Endothelial cell of umbilical vein (primary cell): ENCODE measurements at regions not wholly inside any gene's neighbourhood (a gene's known extent, or its start where the extent isn't known, plus 50 kb on each side); places are given as distances from the start of the nearest gene placed in this dataset.

Experiments
- BruUV-seq: library from RNA; stranded (reverse); fragments of 400-500 nt; replicated peaks from 2 replicates; lab custom pipeline; 2021; lab: Mats Ljungman, UMichigan
- CTCF ChIA-PET: fragments of 300-600, 350-600 bp; sonication (Branson Sonifier 250); formaldehyde crosslinking; loops from one replicate; lab custom pipeline; 2021; ENCODE audit warnings: antibody characterized with exemption, inconsistent platforms; lab: Charles Lee
- POLR2A ChIA-PET: fragments of 300-600, 350-600 bp; sonication (Branson Sonifier 250); formaldehyde crosslinking; loops from one replicate; lab custom pipeline; 2021; ENCODE audit warnings: antibody characterized with exemption, inconsistent platforms; lab: Charles Lee
- DNase-seq: peaks from one replicate; pipeline ENCODE4 v3.0.0-alpha.2; 2011; ENCODE audit warnings: low read depth, low spot score
- FAIRE-seq: peaks from 2 replicates; lab custom pipeline; 2011; peaks lifted over from hg19 to GRCh38; lab: Jason Lieb, UNC
- H2AFZ ChIP-seq: 2 replicates; pipeline ENCODE4 v1.6.0; 2012; ENCODE audit warnings: low read depth, low read length, control low read depth, inconsistent platforms
- H3K27ac ChIP-seq: 2 replicates; pipeline ENCODE4 v1.5.1; 2011; ENCODE audit warnings: low read depth, mild to moderate bottlenecking, control low read depth, low read length, moderate library complexity; ENCODE audit not compliant: insufficient read depth
- H3K27me3 ChIP-seq, 2 experiments: 2 replicates each; pipeline versions ENCODE4 v1.6.0 to v1.6.1; 2011; ENCODE audit warnings: low read length in 2 of 2, mixed read lengths in 1 of 2; ENCODE audit not compliant: control insufficient read depth in 2 of 2, insufficient read depth in 2 of 2
- H3K36me3 ChIP-seq, 2 experiments: 2 replicates in 1 of 2; 3 replicates in 1 of 2; pipeline ENCODE4 v1.5.1; 2011; ENCODE audit warnings: low read length in 2 of 2, mild to moderate bottlenecking in 1 of 2, moderate library complexity in 1 of 2; ENCODE audit not compliant: control insufficient read depth in 2 of 2, insufficient read depth in 2 of 2; ENCODE audit errors: extremely low read depth in 1 of 2
- H3K4me1 ChIP-seq: 3 replicates; pipeline ENCODE4 v1.5.1; 2011; ENCODE audit warnings: mild to moderate bottlenecking, low read length; ENCODE audit not compliant: control insufficient read depth, insufficient read depth; ENCODE audit errors: extremely low read depth
- H3K4me2 ChIP-seq: 2 replicates; pipeline ENCODE4 v1.6.1; 2011; ENCODE audit warnings: low read length, control low read depth, mixed read lengths; ENCODE audit not compliant: insufficient read depth
- H3K4me3 ChIP-seq, 3 experiments: fragments of 200-600 bp in 1 of 3; sonication (generic), shearing (Covaris generic) in 1 of 3; replicated peaks in 1 of 3; 2 replicates each; pipeline ENCODE4 v1.5.1; 2011 to 2016; ENCODE audit warnings: control low read depth in 3 of 3, low read length in 3 of 3, mild to moderate bottlenecking in 2 of 3, inconsistent platforms in 1 of 3, low read depth in 1 of 3, moderate library complexity in 1 of 3; ENCODE audit not compliant: insufficient read depth in 1 of 3
- H3K79me2 ChIP-seq: 2 replicates; pipeline ENCODE4 v1.6.0; 2012; ENCODE audit warnings: low read length, inconsistent platforms; ENCODE audit not compliant: control insufficient read depth, insufficient read depth
- H3K9ac ChIP-seq: replicated peaks from 2 replicates; pipeline ENCODE3; 2011; ENCODE audit warnings: low read length, control low read depth; ENCODE audit not compliant: insufficient read depth; ENCODE audit errors: extremely low read depth
- H3K9me1 ChIP-seq: replicated peaks from 3 replicates; pipeline ENCODE4 v1.6.0; 2011; ENCODE audit warnings: mild to moderate bottlenecking, low read length; ENCODE audit not compliant: control insufficient read depth, insufficient read depth; ENCODE audit errors: extremely low read depth
- H3K9me3 ChIP-seq: replicated peaks from 2 replicates; pipeline ENCODE4 v1.5.1; 2012; ENCODE audit warnings: low read length, inconsistent platforms; ENCODE audit not compliant: control insufficient read depth, insufficient read depth
- H4K20me1 ChIP-seq: replicated peaks from 2 replicates; pipeline ENCODE3; 2011; ENCODE audit warnings: mild to moderate bottlenecking, low read length; ENCODE audit not compliant: control insufficient read depth, insufficient read depth; ENCODE audit errors: extremely low read depth
- CTCF ChIP-seq, 2 donors: IDR thresholded peaks; 1 replicate in 1 of 2; 2 replicates in 1 of 2; pipeline ENCODE4 v1.5.1; 2011; ENCODE audit warnings: low read length in 2 of 2, mild to moderate bottlenecking in 2 of 2, moderate library complexity in 2 of 2, control low read depth in 1 of 2, inconsistent platforms in 1 of 2, low read depth in 1 of 2; ENCODE audit not compliant: insufficient read depth in 1 of 2; ENCODE audit errors: extremely low read depth in 1 of 2
- EZH2 ChIP-seq: IDR thresholded peaks from 2 replicates; pipeline ENCODE4 v1.6.1; 2012; ENCODE audit warnings: borderline replicate concordance, low read depth, mild to moderate bottlenecking, moderate library complexity, low read length, inconsistent platforms; ENCODE audit not compliant: severe bottlenecking
- FOS ChIP-seq: IDR thresholded peaks from 2 replicates; pipeline ENCODE4 v1.6.1; 2011; ENCODE audit warnings: mild to moderate bottlenecking, low read length, moderate library complexity, borderline replicate concordance; ENCODE audit not compliant: insufficient read depth
- GATA2 ChIP-seq: IDR thresholded peaks from 2 replicates; pipeline ENCODE4 v1.7.0; 2011; ENCODE audit warnings: low read depth, mild to moderate bottlenecking, moderate library complexity, mixed read lengths, low read length; ENCODE audit not compliant: insufficient read length, insufficient read depth
- JUN ChIP-seq: IDR thresholded peaks from 2 replicates; pipeline ENCODE4 v1.6.1; 2011; ENCODE audit warnings: borderline replicate concordance, low read depth; ENCODE audit not compliant: insufficient read length, insufficient read depth
- MAX ChIP-seq: IDR thresholded peaks from 2 replicates; pipeline ENCODE4 v1.6.1; 2011; ENCODE audit not compliant: insufficient read depth, insufficient read length
- POLR2A ChIP-seq: IDR thresholded peaks from 2 replicates; pipeline ENCODE4 v1.6.1; 2012; ENCODE audit warnings: low read depth, mild to moderate bottlenecking, control low read depth, low read length
- POLR2AphosphoS5 ChIP-seq: IDR thresholded peaks from 2 replicates; pipeline ENCODE4 v1.6.1; 2012; ENCODE audit warnings: low read depth, mild to moderate bottlenecking, control low read depth, low read length, moderate library complexity; ENCODE audit not compliant: insufficient read depth
- dilution Hi-C: fragments of 300-500 bp; cut with MboI; formaldehyde crosslinking; loops from one replicate; pipeline ENCODE4 v1.15.0; 2019; ENCODE audit warnings: low sequenced_read_pairs; ENCODE audit not compliant: extremely low pct_ligation_motif_present
- intact Hi-C: fragments of 100-400 bp; cut with micrococcal nuclease; formaldehyde crosslinking; loops from one replicate; pipeline ENCODE4 v1.10.0; 2022

GRCh38 chrX:138929926-138930582 is 218.5 kb upstream of the FGF13 start:
- Histone ChIP-seq H3K36me3 (no peaks in the 10 kb centered on the region), H3K9me3 (no peaks in the 10 kb centered on the region), H3K27ac (no peak overlapping the region), H3K9me1 (no peaks in the 10 kb centered on the region), H3K79me2 (no peaks in the 10 kb centered on the region), H3K9ac (no peak overlapping the region), H3K4me2 (no peak overlapping the region), H3K27me3 (no peaks in the 10 kb centered on the region), H3K4me1 (no peaks in the 10 kb centered on the region), H3K4me3 (no peak overlapping the region), H2AFZ (no peak overlapping the region), H4K20me1 (no peaks in the 10 kb centered on the region)
- BruUV-seq: no TSS peak
- no peak for DNase-seq
- dilution Hi-C loops (no loop called here), intact Hi-C loops (no loop called here)
- FAIRE-seq: no peak
- ChIA-PET CTCF (no interaction called here), POLR2A (no interaction called here)
- no peak for TF ChIP-seq MAX

- no peak overlapping the region for H3K27ac ChIP-seq
- H3K9me3 ChIP-seq: no peaks in the 10 kb centered on the region
- no peaks in the 10 kb centered on the region for H3K4me1 ChIP-seq
- TF ChIP-seq JUN (no peak), MAX (no peak), GATA2 (no peak), FOS (no peak), EZH2 (no peak), POLR2AphosphoS5 (no peak), POLR2A (no peak), CTCF (IDR thresholded peaks at IDR 0.05; ENCODE audit: extremely low read depth in 1 of 2, insufficient read depth in 1 of 2, low read depth in 1 of 2, low read length in 2 of 2) (no peak)
- no TSS peak for BruUV-seq
- H3K4me3 ChIP-seq: no peak overlapping the region
- intact Hi-C loops (no loop called here), dilution Hi-C loops (no loop called here)
- no peak overlapping the region for H2AFZ ChIP-seq
- no peak for FAIRE-seq
- no peaks in the 10 kb centered on the region for H3K36me3 ChIP-seq
- H3K9me1 ChIP-seq: no peaks in the 10 kb centered on the region
- CTCF ChIA-PET: no interaction called here
- POLR2A ChIA-PET: no interaction called here
- no peaks in the 10 kb centered on the region for H3K27me3 ChIP-seq
- H3K79me2 ChIP-seq: no peaks in the 10 kb centered on the region
- H4K20me1 ChIP-seq: no peaks in the 10 kb centered on the region
- DNase-seq: no peak
- no peak overlapping the region for H3K4me2 ChIP-seq
- no peak overlapping the region for H3K9ac ChIP-seq
Observed at GRCh38 chrX:138928737-138929459, 217.4 kb upstream of the FGF13 start.
